GM19455 (cell line): ENCODE measurements at regions not wholly inside any gene's neighbourhood (a gene's known extent, or its start where the extent isn't known, plus 50 kb on each side); places are given as distances from the start of the nearest gene placed in this dataset.

Source experiments
- ATAC-seq: cut with Tn5 transposase; IDR thresholded peaks from one replicate; pipeline ENCODE4 v1.9.1; 2021; ENCODE audit not compliant: unreplicated experiment

GRCh38 chr12:92468358-92469020 lies 234.3 kb upstream of the PLEKHG7 start:
- ATAC-seq = no peak

GRCh38 chr12:92467886-92468285 lies 234.9 kb upstream of the PLEKHG7 start:
- no peak for ATAC-seq

DNA sequence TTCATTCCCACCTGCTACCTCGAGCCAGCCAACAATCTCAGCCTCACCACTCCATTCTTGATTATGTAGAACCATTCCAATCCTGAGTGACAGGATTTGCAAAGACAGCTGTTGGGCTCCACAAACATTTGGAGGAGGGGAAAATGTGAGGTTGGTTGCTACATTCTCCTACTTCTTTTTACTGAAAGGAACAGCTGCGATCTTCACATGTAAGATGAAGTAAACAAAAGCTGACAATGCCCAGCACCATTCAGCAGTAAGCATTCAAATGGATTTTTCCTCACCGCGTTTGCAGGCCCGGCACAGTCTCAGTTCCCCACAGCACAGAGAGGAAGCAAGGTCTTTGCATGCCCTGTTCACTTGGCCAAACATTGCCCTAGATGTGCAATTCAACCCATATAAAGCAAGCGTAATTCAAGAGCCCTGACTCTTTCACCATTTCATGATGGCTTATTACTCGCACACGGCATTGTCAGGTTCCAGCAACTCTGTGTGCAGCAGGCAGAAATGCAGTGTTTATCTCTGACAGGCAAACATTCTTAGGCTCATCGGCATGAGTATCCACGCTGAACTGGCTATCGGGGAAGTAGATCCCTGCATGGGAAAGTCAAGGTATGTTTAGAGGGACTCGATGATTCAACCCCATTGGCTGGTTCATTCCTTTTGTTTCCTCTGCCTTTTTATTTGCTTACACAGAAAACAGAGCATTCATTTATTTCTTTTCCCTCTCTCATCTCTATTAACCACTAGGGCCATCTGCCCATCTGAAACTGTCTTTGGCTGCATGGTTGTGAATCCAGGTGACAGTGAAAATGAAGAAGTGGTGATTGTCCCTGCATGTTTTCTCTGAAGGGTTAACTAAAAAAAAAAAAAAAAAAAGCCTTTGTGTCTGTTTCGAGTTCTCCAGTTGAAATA lies 236.1 kb upstream of the PLEKHG7 start:
- peak; percentile 54 for ATAC-seq

- no peak for ATAC-seq
Measured at GRCh38 chr12:92465786-92466295, 236.9 kb upstream of the PLEKHG7 start.

DNA sequence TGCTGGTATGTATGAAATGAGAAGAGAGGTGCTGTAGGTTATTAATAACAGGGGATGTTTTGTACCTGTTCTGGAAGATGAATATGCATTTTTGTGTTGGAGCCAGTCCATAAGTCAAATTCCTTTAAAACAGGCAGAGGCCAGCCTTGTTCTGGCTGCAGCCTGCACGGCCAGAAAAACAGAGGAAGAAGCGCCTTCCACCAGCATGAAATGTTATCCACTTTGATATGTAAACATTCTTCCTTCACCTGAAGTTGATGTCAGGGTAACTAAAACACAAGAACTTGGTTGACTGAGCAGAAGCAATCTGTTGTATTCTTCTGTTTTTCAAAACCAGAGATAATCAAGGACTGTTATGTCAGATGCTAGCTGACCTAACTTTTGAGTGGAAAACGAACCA lies 237.9 kb upstream of the PLEKHG7 start:
- no peak for ATAC-seq

- no peak for ATAC-seq
Measured at GRCh38 chr12:92463171-92463570, 239.6 kb upstream of the PLEKHG7 start.

DNA sequence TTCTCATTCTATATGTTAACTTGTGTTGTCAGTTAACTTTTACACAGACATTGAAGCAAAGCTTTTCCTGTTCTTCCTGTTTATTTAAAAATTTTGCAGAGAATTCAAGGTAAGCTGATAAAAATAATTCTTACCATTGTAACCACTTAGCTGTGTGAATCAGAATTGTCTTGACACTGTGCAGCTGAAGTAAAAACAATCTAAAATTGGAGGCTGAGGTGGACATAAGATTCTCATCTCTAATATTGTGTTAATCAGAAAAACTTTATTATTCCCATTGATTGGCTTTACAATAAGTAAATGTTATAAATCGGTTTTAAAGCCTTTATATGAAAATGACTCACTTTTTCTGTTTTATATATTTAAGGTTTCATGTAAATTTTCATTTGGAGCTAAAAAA lies 240.3 kb upstream of the PLEKHG7 start:
- ATAC-seq = no peak

- peak; percentile 49 for ATAC-seq
Measured at GRCh38 chr12:92462049-92462448, 240.7 kb upstream of the PLEKHG7 start.

DNA sequence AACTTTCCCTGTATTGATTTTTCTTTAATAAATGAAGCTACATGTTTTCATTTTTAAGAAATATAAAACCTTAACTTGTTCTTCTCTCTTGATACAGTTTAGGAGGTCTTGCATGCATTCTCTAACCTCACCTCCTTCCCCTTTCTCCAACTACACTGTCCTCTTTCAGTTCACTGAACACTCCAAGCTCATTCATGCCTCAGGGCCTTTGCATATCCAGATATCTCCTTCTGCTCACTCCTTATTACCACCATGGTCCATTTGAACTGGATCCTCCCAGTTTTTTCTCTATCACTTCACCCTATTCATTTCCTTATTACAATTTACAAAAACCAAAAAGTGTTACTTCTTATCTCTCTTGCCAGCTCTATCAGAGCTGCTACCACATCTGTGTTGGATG lies 242.9 kb upstream of the PLEKHG7 start:
- no peak for ATAC-seq

DNA sequence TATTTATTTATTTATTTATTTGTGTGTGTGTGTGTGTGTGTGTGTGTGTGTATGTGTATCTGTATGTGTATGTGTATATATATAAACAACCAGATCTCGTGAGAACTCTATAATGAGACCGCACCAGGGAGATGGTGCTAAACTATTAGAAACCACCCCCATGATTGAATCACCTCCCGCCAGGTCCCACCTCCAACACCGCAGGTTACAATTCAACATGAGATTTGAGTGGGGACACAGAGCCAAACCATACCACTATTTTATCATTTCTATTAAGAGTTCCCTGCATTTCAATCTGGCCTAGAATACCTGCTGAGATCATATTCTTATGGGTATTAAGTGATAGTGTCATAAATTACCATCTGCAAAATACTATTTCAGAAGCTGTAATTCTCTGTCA lies 243.8 kb upstream of the PLEKHG7 start:
- ATAC-seq = no peak

- ATAC-seq = no peak
Measured at GRCh38 chr12:92457458-92458180, 245.2 kb upstream of the PLEKHG7 start.

DNA sequence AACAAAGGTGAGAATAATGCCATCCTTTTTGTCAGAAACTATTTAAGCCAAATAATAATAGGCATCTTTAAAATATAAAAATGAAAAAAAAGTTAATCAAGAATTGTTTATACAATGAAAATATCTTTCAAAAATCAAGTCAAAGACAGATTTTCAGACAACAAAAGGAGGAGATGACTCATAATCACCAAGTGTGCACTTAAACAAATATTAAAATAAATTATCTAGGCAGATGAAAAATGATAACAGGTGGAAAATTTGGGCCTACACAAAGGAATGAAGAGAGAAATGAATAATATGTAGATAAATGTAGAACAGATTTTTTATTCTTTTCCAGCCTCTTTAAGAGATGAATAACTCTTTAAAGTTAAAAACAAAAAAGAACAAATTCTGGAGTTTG lies 250.0 kb upstream of the PLEKHG7 start:
- ATAC-seq = no peak

GRCh38 chr12:92446083-92446460 lies 256.7 kb upstream of the PLEKHG7 start:
- peak; percentile 4 for ATAC-seq

DNA sequence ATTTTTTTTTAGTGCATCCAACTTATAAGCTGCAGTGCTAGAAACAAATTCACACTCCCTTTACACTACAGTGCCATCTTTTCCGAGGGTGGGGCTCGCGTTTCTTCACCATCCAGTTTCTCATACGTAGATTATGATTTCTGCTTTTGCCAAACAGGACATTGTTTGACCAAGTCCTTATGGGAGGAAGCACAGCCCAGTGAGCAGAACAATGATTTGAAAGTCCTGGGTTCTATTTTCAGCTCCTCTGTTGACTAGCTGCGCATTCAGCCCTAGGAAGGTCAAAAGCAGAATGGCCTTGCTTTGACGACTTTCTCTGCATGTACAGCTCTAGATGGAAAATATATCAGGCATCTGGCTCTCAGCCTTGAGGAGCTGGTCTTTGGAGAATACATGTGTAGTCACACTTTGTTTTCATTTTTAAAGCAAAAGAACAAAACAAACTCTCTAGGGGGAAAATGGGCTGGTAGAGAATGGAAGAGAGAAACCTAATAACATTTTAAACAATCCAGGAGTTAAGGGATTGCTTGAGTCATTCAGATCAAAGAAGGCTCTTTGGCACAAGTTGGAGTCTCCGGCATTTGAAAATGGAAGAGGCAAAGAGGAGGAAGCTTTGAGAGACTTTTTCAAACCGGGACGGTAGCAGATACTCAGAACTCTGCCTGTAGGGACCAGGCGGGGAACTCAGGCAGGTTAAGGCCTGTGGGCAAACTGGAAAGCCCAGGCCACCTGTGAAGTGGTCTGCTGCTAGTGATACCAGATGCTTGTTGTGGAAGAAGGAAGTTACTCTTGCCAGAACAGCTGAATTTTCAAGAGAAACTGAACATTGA lies 257.3 kb upstream of the PLEKHG7 start:
- ATAC-seq = peak; percentile 89

- ATAC-seq = peak; percentile 34
Measured at GRCh38 chr12:92444763-92445162, 258.0 kb upstream of the PLEKHG7 start.

DNA sequence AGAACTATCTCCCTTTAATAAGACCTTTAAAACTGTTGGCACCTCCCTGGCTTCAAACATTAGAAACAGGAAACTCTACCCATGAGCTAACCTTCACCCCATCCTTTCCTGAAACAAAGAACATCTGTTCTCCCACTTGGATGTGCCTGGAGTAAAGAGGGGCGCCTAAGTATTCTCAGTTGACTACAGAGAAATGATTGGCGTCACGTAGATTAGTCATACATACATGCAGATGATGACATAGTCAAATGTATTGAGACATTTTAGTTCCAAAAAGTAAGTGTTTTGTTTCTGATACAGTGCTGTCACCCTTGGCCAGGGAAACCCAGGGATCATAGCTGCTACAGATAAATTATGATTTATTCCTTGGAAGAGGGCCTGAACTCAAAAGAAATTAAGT lies 260.0 kb upstream of the PLEKHG7 start:
- ATAC-seq = no peak

DNA sequence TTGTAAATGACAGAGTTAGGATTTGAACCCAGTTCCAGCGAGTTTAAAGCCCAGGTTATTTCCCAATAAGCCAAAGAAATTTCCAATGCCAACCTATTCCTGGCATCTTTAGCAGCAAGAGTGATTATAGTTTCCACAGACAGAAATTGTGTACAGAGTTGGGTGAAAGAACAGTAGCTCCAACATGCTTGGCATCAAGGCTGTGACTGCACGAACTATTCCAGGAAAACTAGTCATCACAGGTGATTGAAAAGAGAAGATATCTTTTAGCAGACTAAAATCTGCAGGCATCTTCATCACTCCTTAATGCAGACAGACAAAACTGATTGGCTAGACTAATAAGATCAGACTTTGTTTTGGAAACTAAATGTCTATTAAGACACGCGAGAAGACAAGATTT lies 262.7 kb upstream of the PLEKHG7 start:
- no peak for ATAC-seq

- no peak for ATAC-seq
Measured at GRCh38 chr12:92439420-92439805, 263.4 kb upstream of the PLEKHG7 start.

GRCh38 chr12:92438641-92439419 lies 264.0 kb upstream of the PLEKHG7 start:
- ATAC-seq = no peak

DNA sequence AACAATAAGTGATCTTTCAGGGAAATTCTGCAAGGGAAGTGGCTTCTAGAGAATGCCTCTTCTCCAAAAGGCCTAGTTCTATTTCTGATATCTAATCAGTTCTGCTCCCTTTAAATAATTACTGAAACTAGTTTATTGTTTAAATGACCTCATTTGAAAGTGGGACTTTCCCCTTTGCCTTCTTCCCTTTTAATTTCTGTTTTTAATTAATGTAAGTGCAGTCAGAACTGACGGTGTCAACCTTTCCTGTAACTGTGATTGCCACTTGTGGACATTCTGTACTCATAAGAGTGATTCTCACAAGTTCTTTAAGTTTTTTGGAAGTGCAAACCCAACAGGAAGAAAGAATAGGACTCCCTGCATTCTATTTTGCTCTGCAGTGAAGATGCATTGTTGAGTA lies 265.3 kb upstream of the PLEKHG7 start:
- no peak for ATAC-seq
